Neural progenitor cell (in vitro differentiated cells): ENCODE measurements at regions not wholly inside any gene's neighbourhood (a gene's known extent, or its start where the extent isn't known, plus 50 kb on each side); places are given as distances from the start of the nearest gene placed in this dataset.

ENCODE experiments used
- CTCF ChIP-seq: fragments of 200-600 bp; sonication (generic); IDR thresholded peaks from 2 replicates; pipeline ENCODE4 v1.5.1; 2017; ENCODE audit warnings: antibody characterized with exemption, mild to moderate bottlenecking
- EZH2 ChIP-seq: fragments of 200-600 bp; sonication (generic); IDR thresholded peaks from 2 replicates; pipeline ENCODE4 v1.6.1; 2017; ENCODE audit warnings: antibody characterized with exemption, mild to moderate bottlenecking, moderate library complexity
- EZH2phosphoT487 ChIP-seq: fragments of 200-600 bp; sonication (generic); IDR thresholded peaks from 2 replicates; pipeline ENCODE4 v1.6.1; 2017; ENCODE audit warnings: antibody characterized with exemption

GRCh38 chrX:39936886-39937770 is 160.6 kb downstream of the BCOR start:
- TF ChIP-seq EZH2phosphoT487 (no peak), CTCF (no peak), EZH2 (no peak)
